C4-2B (cell line): ENCODE measurements at regions not wholly inside any gene's neighbourhood (a gene's known extent, or its start where the extent isn't known, plus 50 kb on each side); places are given as distances from the start of the nearest gene placed in this dataset.

Source experiments
- ZFX ChIP-seq: fragments of 450-650 bp; IDR thresholded peaks from 2 replicates; pipeline ENCODE4 v1.6.1; 2017
- TF ChIP-seq, protein P1 (sequence below): fragments of 450-650 bp; conservative IDR thresholded peaks from 2 replicates; pipeline ENCODE4 v1.5.1; 2017; ENCODE audit warnings: mild to moderate bottlenecking

DNA sequence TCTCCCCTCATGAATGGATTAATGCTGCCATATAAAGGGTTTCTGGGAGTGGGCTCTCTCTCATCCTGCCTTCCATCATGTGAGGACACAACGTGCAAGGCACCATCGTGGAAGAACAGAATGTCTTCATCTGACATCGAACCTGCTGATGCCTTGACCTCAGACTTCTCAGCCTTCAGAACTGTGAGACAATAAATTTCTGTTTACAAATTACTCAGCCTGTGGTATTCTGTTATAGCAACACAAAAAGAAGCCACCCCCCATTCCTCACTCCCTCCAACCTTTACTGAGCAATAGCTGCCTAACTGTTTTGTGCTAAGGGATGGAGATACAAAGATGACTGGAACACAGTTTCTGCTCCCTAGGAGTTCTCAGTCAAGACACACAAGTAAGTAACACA, 106.1 kb upstream of the PLET1 start:
- no peak for TF ChIP-seq ZFX
- TF ChIP-seq, protein P1, sequence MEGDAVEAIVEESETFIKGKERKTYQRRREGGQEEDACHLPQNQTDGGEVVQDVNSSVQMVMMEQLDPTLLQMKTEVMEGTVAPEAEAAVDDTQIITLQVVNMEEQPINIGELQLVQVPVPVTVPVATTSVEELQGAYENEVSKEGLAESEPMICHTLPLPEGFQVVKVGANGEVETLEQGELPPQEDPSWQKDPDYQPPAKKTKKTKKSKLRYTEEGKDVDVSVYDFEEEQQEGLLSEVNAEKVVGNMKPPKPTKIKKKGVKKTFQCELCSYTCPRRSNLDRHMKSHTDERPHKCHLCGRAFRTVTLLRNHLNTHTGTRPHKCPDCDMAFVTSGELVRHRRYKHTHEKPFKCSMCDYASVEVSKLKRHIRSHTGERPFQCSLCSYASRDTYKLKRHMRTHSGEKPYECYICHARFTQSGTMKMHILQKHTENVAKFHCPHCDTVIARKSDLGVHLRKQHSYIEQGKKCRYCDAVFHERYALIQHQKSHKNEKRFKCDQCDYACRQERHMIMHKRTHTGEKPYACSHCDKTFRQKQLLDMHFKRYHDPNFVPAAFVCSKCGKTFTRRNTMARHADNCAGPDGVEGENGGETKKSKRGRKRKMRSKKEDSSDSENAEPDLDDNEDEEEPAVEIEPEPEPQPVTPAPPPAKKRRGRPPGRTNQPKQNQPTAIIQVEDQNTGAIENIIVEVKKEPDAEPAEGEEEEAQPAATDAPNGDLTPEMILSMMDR, result no peak
